Umbilical cord (tissue), 1 donor: ENCODE measurements at regions not wholly inside any gene's neighbourhood (a gene's known extent, or its start where the extent isn't known, plus 50 kb on each side); places are given as distances from the start of the nearest gene placed in this dataset.
"Not testable (repeated sequence)": the region's sequence is repeated elsewhere in the genome, so short reads cannot be mapped to it uniquely, and the experiment has no call there.

Experiments
- DNase-seq: peaks from one replicate; pipeline ENCODE4 v3.0.0-alpha.2; 2015; ENCODE audit warnings: low spot score

- peak; percentile 92 for DNase-seq
Measured at GRCh38 chr22:27581688-27582087, 219.9 kb downstream of the MN1 start.

GRCh38 chr22:27583856-27584255 is 217.7 kb downstream of the MN1 start:
- DNase-seq, result no peak

- DNase-seq, result no peak
Measured at GRCh38 chr22:27585141-27585540, 216.4 kb downstream of the MN1 start.

- DNase-seq, result peak; percentile 74
Measured at GRCh38 chr22:27588268-27588667, 213.3 kb downstream of the MN1 start.

- DNase-seq, result no peak
Measured at GRCh38 chr22:27588915-27589314, 212.6 kb downstream of the MN1 start.

GRCh38 chr22:27591060-27591459 is 210.5 kb downstream of the MN1 start:
- DNase-seq, result no peak

GRCh38 chr22:27593378-27593777 is 208.2 kb downstream of the MN1 start:
- DNase-seq, result no peak

GRCh38 chr22:27594020-27594419 is 207.5 kb downstream of the MN1 start:
- no peak for DNase-seq

- no peak for DNase-seq
Measured at GRCh38 chr22:27594474-27595134, 207.0 kb downstream of the MN1 start.

GRCh38 chr22:27596133-27596870 is 205.3 kb downstream of the MN1 start:
- peak; percentile 67 for DNase-seq

- no peak for DNase-seq
Measured at GRCh38 chr22:27597703-27598444, 203.7 kb downstream of the MN1 start.

GRCh38 chr22:27598792-27599191 is 202.8 kb downstream of the MN1 start:
- no peak for DNase-seq

GRCh38 chr22:27601195-27601594 is 200.4 kb downstream of the MN1 start:
- DNase-seq, result no peak

GRCh38 chr22:27602390-27602789 is 199.2 kb downstream of the MN1 start:
- no peak for DNase-seq

- DNase-seq, result no peak
Measured at GRCh38 chr22:27603111-27603799, 198.3 kb downstream of the MN1 start.

- peak; percentile 54 for DNase-seq
Measured at GRCh38 chr22:27603800-27604144, 197.8 kb downstream of the MN1 start.

- DNase-seq, result no peak
Measured at GRCh38 chr22:27605390-27605789, 196.2 kb downstream of the MN1 start.

GRCh38 chr22:27607750-27608149 is 193.8 kb downstream of the MN1 start:
- DNase-seq, result not testable (repeated sequence)

- DNase-seq, result no peak
Measured at GRCh38 chr22:27609451-27609888, 192.1 kb downstream of the MN1 start.

GRCh38 chr22:27610164-27610563 is 191.4 kb downstream of the MN1 start:
- DNase-seq, result not testable (repeated sequence)

GRCh38 chr22:27610863-27611786 is 190.4 kb downstream of the MN1 start:
- DNase-seq, result no peak
